GM12864 (cell line): ENCODE measurements at regions not wholly inside any gene's neighbourhood (a gene's known extent, or its start where the extent isn't known, plus 50 kb on each side); places are given as distances from the start of the nearest gene placed in this dataset.

Experiments
- DNase-seq: peaks from one replicate; pipeline ENCODE4 v3.0.0-alpha.2; 2011; ENCODE audit warnings: low read depth
- H3K4me3 ChIP-seq: 2 replicates; pipeline ENCODE4 v1.5.1; 2011; ENCODE audit warnings: mild to moderate bottlenecking, low read depth, low read length, control low read depth
- CTCF ChIP-seq: IDR thresholded peaks from 2 replicates; pipeline ENCODE4 v1.5.1; 2011; ENCODE audit warnings: low read depth, mild to moderate bottlenecking, moderate library complexity, low read length, control low read depth, inconsistent platforms; ENCODE audit errors: missing control alignments

GRCh38 chr4:58935332-58935731 is 1825.1 kb upstream of the IGFBP7 start:
- no peak overlapping the region for H3K4me3 ChIP-seq
- TF ChIP-seq CTCF, result no peak
- DNase-seq, result no peak

GRCh38 chr4:58936436-58936835 is 1826.3 kb upstream of the IGFBP7 start:
- DNase-seq, result no peak
- H3K4me3 ChIP-seq, result no peak overlapping the region
- no peak for TF ChIP-seq CTCF

- no peak for TF ChIP-seq CTCF
- H3K4me3 ChIP-seq, result no peak overlapping the region
- DNase-seq, result no peak
These were observed 1830.0 kb upstream of the IGFBP7 start for GRCh38 chr4:58940167-58940566.

- no peak for TF ChIP-seq CTCF
- DNase-seq, result no peak
- H3K4me3 ChIP-seq, result no peak overlapping the region
These were observed 1831.1 kb upstream of the IGFBP7 start for GRCh38 chr4:58941286-58941685.

GRCh38 chr4:58953575-58953974 is 1843.4 kb upstream of the IGFBP7 start:
- H3K4me3 ChIP-seq, result no peak overlapping the region
- TF ChIP-seq CTCF, result no peak
- no peak for DNase-seq

- DNase-seq, result no peak
- H3K4me3 ChIP-seq, result no peak overlapping the region
- no peak for TF ChIP-seq CTCF
These were observed 1847.5 kb upstream of the IGFBP7 start for GRCh38 chr4:58957711-58958110.

GRCh38 chr4:58961283-58961682 is 1851.1 kb upstream of the IGFBP7 start:
- no peak overlapping the region for H3K4me3 ChIP-seq
- TF ChIP-seq CTCF, result no peak
- no peak for DNase-seq
